ENCODE measurements at regions not wholly inside any gene's neighbourhood (a gene's known extent, or its start where the extent isn't known, plus 50 kb on each side); places are given as distances from the start of the nearest gene placed in this dataset.

DNA sequence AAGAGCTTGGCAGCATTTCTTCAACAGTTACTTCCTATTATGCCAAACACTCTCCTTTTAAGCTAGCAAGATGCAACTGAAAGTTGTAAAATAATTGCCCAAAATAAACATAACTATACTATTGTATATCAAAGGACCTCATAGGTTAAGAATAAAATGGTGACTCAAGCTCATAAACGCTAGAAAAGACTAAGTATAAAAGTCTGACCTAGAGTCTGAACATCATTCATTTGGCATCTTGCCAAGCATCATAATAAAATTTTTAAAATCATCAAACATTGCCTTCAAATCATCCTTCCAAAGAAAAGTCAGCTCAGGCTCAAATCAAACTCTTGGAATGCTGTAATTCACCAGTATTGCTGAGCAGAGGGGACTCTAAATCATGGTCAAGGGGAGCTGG is 281.2 kb downstream of the QDPR start:
- TF ChIP-seq, protein P1, sequence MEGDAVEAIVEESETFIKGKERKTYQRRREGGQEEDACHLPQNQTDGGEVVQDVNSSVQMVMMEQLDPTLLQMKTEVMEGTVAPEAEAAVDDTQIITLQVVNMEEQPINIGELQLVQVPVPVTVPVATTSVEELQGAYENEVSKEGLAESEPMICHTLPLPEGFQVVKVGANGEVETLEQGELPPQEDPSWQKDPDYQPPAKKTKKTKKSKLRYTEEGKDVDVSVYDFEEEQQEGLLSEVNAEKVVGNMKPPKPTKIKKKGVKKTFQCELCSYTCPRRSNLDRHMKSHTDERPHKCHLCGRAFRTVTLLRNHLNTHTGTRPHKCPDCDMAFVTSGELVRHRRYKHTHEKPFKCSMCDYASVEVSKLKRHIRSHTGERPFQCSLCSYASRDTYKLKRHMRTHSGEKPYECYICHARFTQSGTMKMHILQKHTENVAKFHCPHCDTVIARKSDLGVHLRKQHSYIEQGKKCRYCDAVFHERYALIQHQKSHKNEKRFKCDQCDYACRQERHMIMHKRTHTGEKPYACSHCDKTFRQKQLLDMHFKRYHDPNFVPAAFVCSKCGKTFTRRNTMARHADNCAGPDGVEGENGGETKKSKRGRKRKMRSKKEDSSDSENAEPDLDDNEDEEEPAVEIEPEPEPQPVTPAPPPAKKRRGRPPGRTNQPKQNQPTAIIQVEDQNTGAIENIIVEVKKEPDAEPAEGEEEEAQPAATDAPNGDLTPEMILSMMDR (IDR thresholded peaks at IDR 0.05), result no peak
- TF ChIP-seq POLR2A (IDR thresholded peaks at IDR 0.05), result no peak
